B cell (primary cell): ENCODE measurements at regions not wholly inside any gene's neighbourhood (a gene's known extent, or its start where the extent isn't known, plus 50 kb on each side); places are given as distances from the start of the nearest gene placed in this dataset.

ENCODE experiments used
- ATAC-seq: fragments of 200-7000 bp; cut with Tn5 transposase; one replicate; pipeline ENCODE4 v1.10.0; 2021; ENCODE audit warnings: low read depth, mild to moderate bottlenecking, moderate number of reproducible peaks, moderate library complexity
- CTCF ChIA-PET: fragments of 350-600 bp; sonication (Branson Sonifier 250); formaldehyde crosslinking; loops from one replicate; lab custom pipeline; 2021; ENCODE audit warnings: antibody characterized with exemption, inconsistent platforms; lab: Charles Lee
- POLR2A ChIA-PET: fragments of 350-600 bp; sonication (Branson Sonifier 250); formaldehyde crosslinking; loops from one replicate; lab custom pipeline; 2021; ENCODE audit warnings: antibody characterized with exemption; lab: Charles Lee
- DNase-seq: peaks from one replicate; pipeline ENCODE4 v3.0.0; 2013
- H2AFZ ChIP-seq: 2 replicates; pipeline ENCODE4 v1.6.1; 2012; ENCODE audit warnings: mild to moderate bottlenecking, low read depth, low read length; ENCODE audit not compliant: insufficient read depth, poor library complexity, severe bottlenecking
- H3K27ac ChIP-seq, 2 donors: 1 replicate in 1 of 2; 2 replicates in 1 of 2; pipeline ENCODE4 v1.5.1; 2012 to 2013; ENCODE audit warnings: low read length in 2 of 2, mild to moderate bottlenecking in 2 of 2, moderate library complexity in 1 of 2
- H3K27me3 ChIP-seq, 4 experiments: fragments of 200-600 bp in 1 of 4; sonication (generic) in 1 of 4; replicated peaks in 1 of 4; 1 replicate in 2 of 4; 2 replicates in 2 of 4; pipeline versions ENCODE4 v1.6.1 to v1.7.0; 2013 to 2016; ENCODE audit warnings: low read length in 3 of 4, mild to moderate bottlenecking in 2 of 4, mixed read lengths in 1 of 4, moderate library complexity in 1 of 4; ENCODE audit not compliant: insufficient read depth in 4 of 4, control insufficient read depth in 3 of 4; ENCODE audit errors: control extremely low read depth in 1 of 4
- H3K36me3 ChIP-seq, 2 experiments: replicated peaks in 1 of 2; 1 replicate in 1 of 2; 2 replicates in 1 of 2; pipeline versions ENCODE4 v1.6.1 to v1.7.1; 2013; ENCODE audit warnings: low read length in 1 of 2; ENCODE audit not compliant: insufficient read depth in 2 of 2, control insufficient read depth in 1 of 2; ENCODE audit errors: control extremely low read depth in 1 of 2, extremely low read depth in 1 of 2
- H3K4me1 ChIP-seq, 2 donors: fragments of 200-600 bp in 1 of 2; sonication (generic) in 1 of 2; 1 replicate in 1 of 2; 2 replicates in 1 of 2; pipeline versions ENCODE4 v1.5.1 to v1.6.1; 2013 to 2017; ENCODE audit warnings: low read length in 2 of 2; ENCODE audit not compliant: control insufficient read depth in 2 of 2, insufficient read depth in 2 of 2
- H3K4me2 ChIP-seq: replicated peaks from 2 replicates; pipeline ENCODE3; 2012; ENCODE audit warnings: mild to moderate bottlenecking, low read depth, low read length; ENCODE audit not compliant: poor library complexity, severe bottlenecking
- H3K4me3 ChIP-seq, 5 experiments: fragments of 200-600 bp in 1 of 5; sonication (generic) in 1 of 5; 1 replicate in 3 of 5; 2 replicates in 2 of 5; pipeline versions ENCODE4 v1.5.1 to v1.7.0; 2011 to 2016; ENCODE audit warnings: low read length in 4 of 5, mild to moderate bottlenecking in 4 of 5, low read depth in 2 of 5, control low read depth in 1 of 5, moderate library complexity in 1 of 5; ENCODE audit not compliant: insufficient read depth in 1 of 5; ENCODE audit errors: control extremely low read depth in 1 of 5, extremely low read depth in 1 of 5
- H3K79me2 ChIP-seq: fragments of 200-600 bp; sonication (generic); one replicate; pipeline ENCODE4 v1.6.0; 2016; ENCODE audit warnings: low read length; ENCODE audit not compliant: control insufficient read depth, insufficient read depth
- H3K9ac ChIP-seq: fragments of 200-600 bp; sonication (generic); 2 replicates; pipeline ENCODE4 v1.6.1; 2017; ENCODE audit warnings: mild to moderate bottlenecking, low read length, moderate library complexity
- H3K9me3 ChIP-seq, 3 donors: one replicate each; pipeline versions ENCODE4 v1.6.1 to v1.7.1; 2013; ENCODE audit warnings: low read length in 2 of 3; ENCODE audit not compliant: control insufficient read depth in 2 of 3, insufficient read depth in 1 of 3; ENCODE audit errors: control extremely low read depth in 1 of 3
- H4K20me1 ChIP-seq: 2 replicates; pipeline ENCODE4 v1.6.0; 2012; ENCODE audit warnings: mild to moderate bottlenecking, low read length; ENCODE audit not compliant: insufficient read depth, control insufficient read depth, poor library complexity, severe bottlenecking
- H3K27ac Mint-ChIP-seq: one replicate; pipeline ENCODE4 v1.8.0; 2021; ENCODE audit warnings: mixed read lengths
- H3K27me3 Mint-ChIP-seq: one replicate; pipeline ENCODE4 v1.8.0; 2021; ENCODE audit warnings: mixed read lengths
- H3K4me1 Mint-ChIP-seq: one replicate; pipeline ENCODE4 v1.8.0; 2021; ENCODE audit warnings: mixed read lengths
- H3K4me3 Mint-ChIP-seq: one replicate; pipeline ENCODE4 v1.8.0; 2021; ENCODE audit warnings: mixed read lengths
- H3K9me3 Mint-ChIP-seq: one replicate; pipeline ENCODE4 v1.8.0; 2022; ENCODE audit warnings: mixed read lengths; ENCODE audit not compliant: insufficient read depth
- EZH2 ChIP-seq: IDR thresholded peaks from 2 replicates; pipeline ENCODE4 v1.6.1; 2012; ENCODE audit warnings: borderline replicate concordance, low read depth, mild to moderate bottlenecking, moderate library complexity, low read length; ENCODE audit not compliant: insufficient read depth, poor library complexity, severe bottlenecking
- WGBS: methylation state at CpG from one replicate; pipeline ENCODE4 v1.1.5; 2013; ENCODE audit warnings: missing lambda C conversion rate; ENCODE audit not compliant: insufficient coverage; 5-methylcytosine and 5-hydroxymethylcytosine counted together
- intact Hi-C: fragments of 100-400 bp; cut with micrococcal nuclease; formaldehyde crosslinking; loops from one replicate; pipeline ENCODE4 v1.10.0; 2022
- TF ChIP-seq, protein P1 (sequence below): fragments of 200-600 bp; IDR thresholded peaks from one replicate; pipeline ENCODE4 v1.8.0; 2022; ENCODE audit warnings: antibody characterized with exemption, mild to moderate bottlenecking

DNA sequence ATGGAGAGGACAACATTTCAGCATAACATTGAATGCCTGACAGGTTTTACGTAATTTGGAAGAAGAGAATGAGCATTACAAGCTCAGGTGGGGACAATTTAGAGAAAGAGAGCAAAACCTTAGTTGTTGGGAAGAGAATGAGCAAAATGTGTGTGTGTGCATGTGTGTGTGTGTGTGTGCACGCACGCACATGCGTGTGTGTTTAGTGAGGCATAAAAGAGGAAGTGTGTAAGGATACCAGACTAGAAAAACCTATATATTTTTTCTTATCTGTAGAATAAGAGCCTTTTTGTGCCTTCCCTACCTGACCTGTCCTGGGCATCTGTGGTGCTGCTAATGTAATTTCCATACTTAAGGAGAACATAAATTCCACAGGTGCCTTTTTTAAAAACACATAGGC, 99.0 kb upstream of the PLXNA2 start:
- no peak overlapping the region for H3K9ac ChIP-seq
- ATAC-seq (no peak), DNase-seq (peak; percentile 24)
- H3K9me3 Mint-ChIP-seq: no peaks in the 10 kb centered on the region
- H3K9me3 ChIP-seq: no peaks in the 10 kb centered on the region
- H3K27ac Mint-ChIP-seq: no peak overlapping the region
- no peaks in the 10 kb centered on the region for H3K4me1 ChIP-seq
- no peaks in the 10 kb centered on the region for H3K4me1 Mint-ChIP-seq
- H3K27ac ChIP-seq: no peak overlapping the region
- intact Hi-C loops: no loop called here
- no peak overlapping the region for H3K4me3 Mint-ChIP-seq
- ChIA-PET CTCF (no interaction called here), POLR2A (no interaction called here)
- no peak for TF ChIP-seq EZH2
- TF ChIP-seq, protein P1, sequence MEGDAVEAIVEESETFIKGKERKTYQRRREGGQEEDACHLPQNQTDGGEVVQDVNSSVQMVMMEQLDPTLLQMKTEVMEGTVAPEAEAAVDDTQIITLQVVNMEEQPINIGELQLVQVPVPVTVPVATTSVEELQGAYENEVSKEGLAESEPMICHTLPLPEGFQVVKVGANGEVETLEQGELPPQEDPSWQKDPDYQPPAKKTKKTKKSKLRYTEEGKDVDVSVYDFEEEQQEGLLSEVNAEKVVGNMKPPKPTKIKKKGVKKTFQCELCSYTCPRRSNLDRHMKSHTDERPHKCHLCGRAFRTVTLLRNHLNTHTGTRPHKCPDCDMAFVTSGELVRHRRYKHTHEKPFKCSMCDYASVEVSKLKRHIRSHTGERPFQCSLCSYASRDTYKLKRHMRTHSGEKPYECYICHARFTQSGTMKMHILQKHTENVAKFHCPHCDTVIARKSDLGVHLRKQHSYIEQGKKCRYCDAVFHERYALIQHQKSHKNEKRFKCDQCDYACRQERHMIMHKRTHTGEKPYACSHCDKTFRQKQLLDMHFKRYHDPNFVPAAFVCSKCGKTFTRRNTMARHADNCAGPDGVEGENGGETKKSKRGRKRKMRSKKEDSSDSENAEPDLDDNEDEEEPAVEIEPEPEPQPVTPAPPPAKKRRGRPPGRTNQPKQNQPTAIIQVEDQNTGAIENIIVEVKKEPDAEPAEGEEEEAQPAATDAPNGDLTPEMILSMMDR: no peak
- 100% methylated on average over 1 of the region's 4 CpGs for WGBS
- H3K79me2 ChIP-seq: no peaks in the 10 kb centered on the region
- no peak overlapping the region for H3K4me3 ChIP-seq
- H3K27me3 ChIP-seq: no peaks in the 10 kb centered on the region
- no peak overlapping the region for H2AFZ ChIP-seq
- H4K20me1 ChIP-seq: no peaks in the 10 kb centered on the region
- H3K27me3 Mint-ChIP-seq: peaks cover 18% of the 10 kb centered on the region
- H3K36me3 ChIP-seq: no peaks in the 10 kb centered on the region
- H3K4me2 ChIP-seq: no peak overlapping the region

DNA sequence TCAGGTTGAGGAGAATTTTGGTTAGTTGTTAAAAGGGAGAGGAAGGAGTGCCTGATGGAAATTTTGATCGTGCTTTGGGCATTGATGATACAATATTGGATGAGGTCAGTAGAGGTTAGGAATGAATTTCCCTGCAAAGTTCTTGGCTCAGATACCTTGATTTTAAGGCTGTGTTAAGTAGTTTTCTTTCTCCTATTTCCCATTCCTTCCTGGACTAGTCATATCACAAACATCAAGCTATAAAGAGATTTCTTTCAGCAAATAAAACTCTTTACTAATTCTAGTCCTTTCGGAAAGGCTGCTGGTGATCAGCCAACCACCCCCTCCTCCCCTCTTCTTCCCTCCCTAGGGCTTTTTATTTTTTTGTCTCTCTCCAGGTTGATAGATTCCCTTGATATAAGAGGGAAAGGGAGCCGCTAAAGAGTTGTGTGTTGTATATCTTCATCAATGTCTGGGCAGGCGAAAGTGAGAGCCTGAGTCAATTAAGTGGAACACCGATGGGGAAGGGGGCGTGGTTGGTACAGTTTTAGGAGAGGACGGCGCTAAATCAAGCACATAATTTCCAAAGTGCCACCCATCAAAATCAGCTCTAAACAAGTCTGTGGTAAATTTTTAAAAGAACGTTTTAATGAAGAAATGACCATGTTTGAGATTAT, 100.1 kb upstream of the PLXNA2 start:
- Mint-ChIP-seq H3K27ac (no peak overlapping the region), H3K4me1 (no peaks in the 10 kb centered on the region), H3K4me3 (no peak overlapping the region), H3K27me3 (peaks cover 9% of the 10 kb centered on the region), H3K9me3 (no peaks in the 10 kb centered on the region)
- 86% methylated on average over 1 of the region's 9 CpGs for WGBS
- intact Hi-C loops: no loop called here
- POLR2A ChIA-PET: no interaction called here
- Histone ChIP-seq H3K4me1 (no peaks in the 10 kb centered on the region), H3K36me3 (no peaks in the 10 kb centered on the region), H3K27ac (no peak overlapping the region), H3K4me3 (no peak overlapping the region), H2AFZ (no peak overlapping the region), H4K20me1 (no peaks in the 10 kb centered on the region), H3K4me2 (no peak overlapping the region), H3K9ac (no peak overlapping the region), H3K9me3 (no peaks in the 10 kb centered on the region), H3K79me2 (no peaks in the 10 kb centered on the region), H3K27me3 (no peaks in the 10 kb centered on the region)
- no peak for DNase-seq
- ATAC-seq: no peak
- CTCF ChIA-PET: no interaction called here
- no peak for TF ChIP-seq EZH2
- TF ChIP-seq, protein P1: no peak
